ENCODE measurements at regions not wholly inside any gene's neighbourhood (a gene's known extent, or its start where the extent isn't known, plus 50 kb on each side); places are given as distances from the start of the nearest gene placed in this dataset.

DNA sequence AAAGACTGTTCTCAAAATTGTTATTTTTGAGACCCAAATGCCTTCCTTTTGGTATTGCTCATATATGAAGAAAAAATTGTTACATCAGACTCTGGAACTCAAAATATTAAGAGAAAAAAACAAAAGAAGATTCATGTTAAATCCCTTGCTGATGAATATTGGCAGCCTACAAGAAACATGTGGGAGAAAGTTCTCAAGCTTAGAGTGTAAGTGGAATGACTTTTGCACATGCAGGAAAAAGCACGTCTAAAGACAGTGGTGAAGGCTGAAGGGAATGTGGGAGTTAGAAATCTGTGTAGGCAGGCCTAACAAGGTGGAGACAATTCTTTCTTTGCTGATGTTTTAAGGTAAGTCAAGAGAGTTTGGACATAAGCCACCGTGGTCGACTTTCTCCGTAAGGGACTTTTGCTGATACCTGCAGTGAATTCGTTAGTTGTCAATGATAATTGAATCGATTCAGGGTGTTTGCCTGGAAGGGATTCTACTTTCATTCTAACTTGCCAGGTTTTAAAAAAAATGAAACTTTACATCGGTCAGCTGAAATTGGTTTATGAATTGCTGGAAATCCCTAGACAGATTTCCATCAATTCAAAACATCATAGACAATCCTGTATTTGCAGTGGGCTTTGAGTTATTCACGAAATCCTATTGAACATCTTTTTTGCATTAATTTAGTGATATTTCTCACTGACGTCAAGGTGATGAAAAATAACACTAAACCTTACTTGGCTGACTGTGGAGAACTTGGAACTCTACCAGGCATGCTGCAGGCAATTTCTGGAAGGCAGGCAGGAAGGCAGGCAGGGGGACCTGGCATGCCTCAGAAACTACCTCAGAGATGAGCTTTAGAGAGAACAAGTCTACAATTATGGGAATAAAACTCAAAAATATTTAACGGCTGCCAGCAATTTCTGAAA, 359.1 kb upstream of the ADAMTSL1 start:
- DNase-seq (ENCODE audit: insufficient read length, low spot score) (no peak), FAIRE-seq (no peak)
- TF ChIP-seq TAF1 (IDR thresholded peaks at IDR 0.05; ENCODE audit: low read depth, low read length) = no peak
- no peak for TF ChIP-seq POU2F2 (IDR thresholded peaks at IDR 0.05; ENCODE audit: low read depth, low read length)
- TF ChIP-seq PAX5 (IDR thresholded peaks at IDR 0.05; ENCODE audit: insufficient read depth, low read length, severe bottlenecking) = no peak
- TF ChIP-seq POLR2AphosphoS5 (IDR thresholded peaks at IDR 0.05; ENCODE audit: low read depth, low read length) = no peak
- no peak for TF ChIP-seq POLR2A (IDR thresholded peaks at IDR 0.05; ENCODE audit: low read depth, low read length)
- TF ChIP-seq SPI1 (IDR thresholded peaks at IDR 0.05; ENCODE audit: low read depth, low read length) = no peak

DNA sequence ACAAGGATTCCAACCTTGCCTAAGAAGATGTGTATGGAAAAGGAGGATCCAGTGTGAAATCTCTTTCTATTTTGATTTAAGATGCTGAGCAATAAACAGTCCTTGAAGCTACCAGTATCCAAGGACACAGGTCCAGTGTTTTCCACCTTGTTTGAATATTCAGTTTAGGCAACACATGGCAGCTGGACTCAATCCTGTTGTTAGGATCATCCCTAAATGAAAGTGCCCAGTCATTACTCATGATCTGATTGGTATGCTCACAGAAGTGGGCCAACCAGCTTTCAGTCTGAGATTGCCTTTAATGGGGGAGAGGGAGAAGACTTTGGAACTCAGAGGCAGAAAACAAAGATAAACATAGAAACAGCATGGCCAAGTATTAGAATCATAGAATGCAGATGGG, 355.7 kb upstream of the ADAMTSL1 start:
- FAIRE-seq (no peak), DNase-seq (ENCODE audit: insufficient read length, low spot score) (no peak)
- TF ChIP-seq POLR2AphosphoS5 (IDR thresholded peaks at IDR 0.05; ENCODE audit: low read depth, low read length) = no peak
- TF ChIP-seq POU2F2 (IDR thresholded peaks at IDR 0.05; ENCODE audit: low read depth, low read length) = no peak
- no peak for TF ChIP-seq POLR2A (IDR thresholded peaks at IDR 0.05; ENCODE audit: low read depth, low read length)
- TF ChIP-seq PAX5 (IDR thresholded peaks at IDR 0.05; ENCODE audit: insufficient read depth, low read length, severe bottlenecking) = no peak
- TF ChIP-seq SPI1 (IDR thresholded peaks at IDR 0.05; ENCODE audit: low read depth, low read length) = no peak
- no peak for TF ChIP-seq TAF1 (IDR thresholded peaks at IDR 0.05; ENCODE audit: low read depth, low read length)

DNA sequence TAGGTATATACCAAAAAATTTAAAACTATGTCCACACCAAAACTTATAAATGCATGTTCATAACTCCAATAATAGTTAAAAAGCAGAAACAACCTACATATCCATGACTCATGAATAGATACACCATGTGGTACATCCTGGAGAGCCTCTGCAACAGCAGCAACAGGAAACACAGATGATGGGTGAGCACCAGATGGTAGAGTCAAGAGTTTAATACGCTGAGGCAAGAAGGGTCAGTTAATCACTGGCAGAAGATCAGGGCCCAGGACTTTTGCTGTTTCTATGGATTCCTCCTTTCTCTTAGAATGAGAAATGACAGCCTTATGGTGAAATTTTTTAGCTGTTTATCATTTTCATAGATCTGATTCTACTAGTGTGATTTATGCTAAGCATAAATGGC, 351.8 kb upstream of the ADAMTSL1 start:
- DNase-seq (ENCODE audit: insufficient read length, low spot score) (no peak), FAIRE-seq (no peak)
- TF ChIP-seq PAX5 (IDR thresholded peaks at IDR 0.05; ENCODE audit: insufficient read depth, low read length, severe bottlenecking) (no peak), SPI1 (IDR thresholded peaks at IDR 0.05; ENCODE audit: low read depth, low read length) (no peak), TAF1 (IDR thresholded peaks at IDR 0.05; ENCODE audit: low read depth, low read length) (no peak)

DNA sequence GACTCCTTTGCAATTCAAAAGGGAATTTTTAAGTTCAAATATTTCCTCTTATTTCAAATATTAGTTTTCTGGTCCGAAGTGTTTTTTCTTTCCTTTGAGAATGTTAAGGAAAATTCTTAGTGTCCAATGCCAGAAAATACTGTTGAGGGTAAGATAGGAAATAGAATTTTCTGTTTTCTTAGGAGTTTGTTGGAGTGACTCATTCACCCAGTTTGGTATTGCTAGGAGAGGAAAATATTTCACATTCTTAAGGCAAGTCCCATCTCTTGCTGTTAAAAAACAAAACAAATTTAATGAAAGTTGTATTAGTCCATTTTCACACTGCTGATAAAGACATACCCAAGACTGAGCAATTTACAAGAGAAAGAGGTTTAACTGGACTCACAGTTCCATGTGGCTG, 349.2 kb upstream of the ADAMTSL1 start:
- DNase-seq (ENCODE audit: insufficient read length, low spot score) (no peak), FAIRE-seq (no peak)
- no peak for TF ChIP-seq SPI1 (IDR thresholded peaks at IDR 0.05; ENCODE audit: low read depth, low read length)
- no peak for TF ChIP-seq POLR2AphosphoS5 (IDR thresholded peaks at IDR 0.05; ENCODE audit: low read depth, low read length)
- TF ChIP-seq TAF1 (IDR thresholded peaks at IDR 0.05; ENCODE audit: low read depth, low read length) = no peak
- TF ChIP-seq POLR2A (IDR thresholded peaks at IDR 0.05; ENCODE audit: low read depth, low read length) = no peak
- no peak for TF ChIP-seq POU2F2 (IDR thresholded peaks at IDR 0.05; ENCODE audit: low read depth, low read length)
- TF ChIP-seq PAX5 (IDR thresholded peaks at IDR 0.05; ENCODE audit: insufficient read depth, low read length, severe bottlenecking) = no peak

DNA sequence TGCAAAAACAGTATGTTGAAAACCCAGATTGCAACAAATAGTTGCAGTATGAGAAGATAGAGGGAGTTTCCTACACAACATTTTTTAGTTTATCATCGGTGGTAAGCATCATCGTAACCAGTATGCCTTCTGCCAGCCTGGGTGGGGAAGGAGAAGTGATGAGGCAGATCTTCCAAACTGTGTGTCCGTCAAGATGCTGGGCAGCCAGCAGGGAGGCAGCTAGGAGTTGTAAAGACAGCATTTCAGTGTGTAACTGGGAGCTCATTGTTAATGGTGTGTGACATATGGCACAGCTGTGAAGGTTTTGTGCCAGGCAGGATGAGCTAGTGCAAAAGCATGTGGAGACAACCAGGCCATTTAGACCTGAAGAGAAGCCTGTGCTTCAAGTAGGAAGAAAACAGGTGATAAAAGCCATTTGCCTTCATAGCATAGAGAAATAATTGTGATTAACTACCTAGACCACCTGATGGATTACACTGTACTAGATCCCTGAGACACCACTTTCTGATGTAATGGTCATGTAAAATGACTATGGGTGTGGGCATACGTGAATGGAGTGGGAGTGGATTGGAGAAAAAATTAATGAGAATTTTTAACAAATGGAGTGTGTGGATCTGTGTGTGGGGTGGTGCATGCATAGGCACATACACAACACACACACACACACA, 347.0 kb upstream of the ADAMTSL1 start:
- TF ChIP-seq SPI1 (IDR thresholded peaks at IDR 0.05; ENCODE audit: low read depth, low read length) (no peak), POLR2AphosphoS5 (IDR thresholded peaks at IDR 0.05; ENCODE audit: low read depth, low read length) (no peak), PAX5 (IDR thresholded peaks at IDR 0.05; ENCODE audit: insufficient read depth, low read length, severe bottlenecking) (no peak), TAF1 (IDR thresholded peaks at IDR 0.05; ENCODE audit: low read depth, low read length) (no peak), POLR2A (IDR thresholded peaks at IDR 0.05; ENCODE audit: low read depth, low read length) (no peak), POU2F2 (IDR thresholded peaks at IDR 0.05; ENCODE audit: low read depth, low read length) (no peak)
- no peak for DNase-seq (ENCODE audit: insufficient read length, low spot score)
- no peak for FAIRE-seq

DNA sequence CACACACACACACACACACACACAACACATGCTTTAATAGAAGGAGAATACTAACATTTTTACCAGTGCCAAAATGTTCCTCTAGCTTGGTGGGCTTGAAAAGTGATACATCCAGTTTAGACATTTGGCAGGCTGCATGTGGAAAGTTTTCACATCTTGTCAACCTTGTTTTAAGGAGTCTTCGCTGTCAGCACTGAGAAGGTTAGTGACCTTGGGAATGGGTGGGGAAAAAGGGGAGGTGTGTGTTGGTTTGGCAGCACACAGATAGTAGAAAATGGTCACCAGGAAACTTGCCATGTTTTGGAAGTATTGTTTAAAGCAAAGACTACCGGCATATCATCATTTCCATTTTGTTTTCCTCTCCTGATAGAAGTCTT, 346.5 kb upstream of the ADAMTSL1 start:
- no peak for DNase-seq (ENCODE audit: insufficient read length, low spot score)
- no peak for TF ChIP-seq POU2F2 (IDR thresholded peaks at IDR 0.05; ENCODE audit: low read depth, low read length)
- no peak for TF ChIP-seq SPI1 (IDR thresholded peaks at IDR 0.05; ENCODE audit: low read depth, low read length)
- no peak for TF ChIP-seq PAX5 (IDR thresholded peaks at IDR 0.05; ENCODE audit: insufficient read depth, low read length, severe bottlenecking)
- TF ChIP-seq POLR2AphosphoS5 (IDR thresholded peaks at IDR 0.05; ENCODE audit: low read depth, low read length) = no peak
- TF ChIP-seq POLR2A (IDR thresholded peaks at IDR 0.05; ENCODE audit: low read depth, low read length) = no peak
- TF ChIP-seq TAF1 (IDR thresholded peaks at IDR 0.05; ENCODE audit: low read depth, low read length) = no peak
- no peak for FAIRE-seq

DNA sequence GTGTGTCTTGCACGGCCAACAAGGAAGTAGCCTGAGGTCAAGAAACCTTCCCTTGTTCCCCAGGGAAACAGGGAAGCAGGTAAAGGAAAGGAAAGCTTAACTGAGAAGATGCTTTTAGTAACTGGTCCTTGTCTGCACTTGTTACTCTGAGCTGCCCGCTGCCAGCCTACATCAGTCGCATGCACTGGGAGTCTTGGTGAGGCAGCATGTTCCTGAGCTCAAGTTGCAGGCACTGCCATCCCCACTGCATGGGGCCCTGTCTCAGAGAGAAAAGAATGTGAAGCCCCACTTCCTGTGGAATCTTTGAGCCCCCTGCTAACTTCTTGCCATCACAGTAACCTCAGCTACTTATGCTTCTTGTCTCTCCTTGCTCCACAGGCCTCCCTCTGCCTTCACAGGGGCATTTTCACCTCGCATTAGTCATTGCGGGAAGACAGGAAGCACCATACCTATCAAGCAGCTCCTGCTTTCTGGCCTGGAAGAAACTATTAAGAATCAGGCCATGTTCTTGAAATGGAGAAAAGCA, 344.1 kb upstream of the ADAMTSL1 start:
- TF ChIP-seq SPI1 (IDR thresholded peaks at IDR 0.05; ENCODE audit: low read depth, low read length) (no peak), POU2F2 (IDR thresholded peaks at IDR 0.05; ENCODE audit: low read depth, low read length) (no peak), POLR2A (IDR thresholded peaks at IDR 0.05; ENCODE audit: low read depth, low read length) (no peak), POLR2AphosphoS5 (IDR thresholded peaks at IDR 0.05; ENCODE audit: low read depth, low read length) (no peak), PAX5 (IDR thresholded peaks at IDR 0.05; ENCODE audit: insufficient read depth, low read length, severe bottlenecking) (no peak), TAF1 (IDR thresholded peaks at IDR 0.05; ENCODE audit: low read depth, low read length) (no peak)
- FAIRE-seq (no peak), DNase-seq (ENCODE audit: insufficient read length, low spot score) (no peak)

DNA sequence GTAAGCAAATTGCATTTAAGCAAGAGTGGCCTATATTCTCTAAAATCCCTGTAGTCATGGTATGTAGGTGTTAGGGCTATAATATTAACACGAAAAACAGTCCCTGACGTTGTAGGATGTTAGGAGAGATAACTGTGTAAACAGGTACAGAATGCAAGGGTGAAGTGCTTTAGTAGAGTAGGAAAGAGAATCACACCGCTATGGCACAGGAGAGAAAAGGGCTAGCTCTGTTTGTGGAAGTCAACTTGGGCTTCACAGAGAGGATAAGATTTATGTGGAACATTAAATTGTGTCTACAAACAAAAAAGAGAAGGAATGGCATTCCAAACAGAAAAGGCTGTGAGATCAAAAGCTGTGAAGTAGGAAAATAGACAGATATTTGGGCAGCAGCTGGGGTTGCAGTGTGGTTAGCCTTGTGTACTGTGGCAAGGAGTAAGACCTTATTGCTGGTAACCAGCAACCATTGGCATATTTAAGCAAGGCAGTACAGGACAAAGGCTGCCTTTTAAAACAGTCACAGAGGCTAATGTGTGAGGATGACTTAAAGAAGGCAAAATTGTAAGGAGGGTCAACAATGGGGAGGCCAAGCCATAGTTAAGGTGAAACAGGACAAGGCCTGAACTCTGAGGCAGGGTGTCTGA, 337.5 kb upstream of the ADAMTSL1 start:
- DNase-seq (ENCODE audit: insufficient read length, low spot score) = no peak
- FAIRE-seq = no peak
- TF ChIP-seq POLR2AphosphoS5 (IDR thresholded peaks at IDR 0.05; ENCODE audit: low read depth, low read length) = no peak
- TF ChIP-seq PAX5 (IDR thresholded peaks at IDR 0.05; ENCODE audit: insufficient read depth, low read length, severe bottlenecking) = no peak
- TF ChIP-seq POLR2A (IDR thresholded peaks at IDR 0.05; ENCODE audit: low read depth, low read length) = no peak
- TF ChIP-seq SPI1 (IDR thresholded peaks at IDR 0.05; ENCODE audit: low read depth, low read length) = no peak
- no peak for TF ChIP-seq TAF1 (IDR thresholded peaks at IDR 0.05; ENCODE audit: low read depth, low read length)
- no peak for TF ChIP-seq POU2F2 (IDR thresholded peaks at IDR 0.05; ENCODE audit: low read depth, low read length)

DNA sequence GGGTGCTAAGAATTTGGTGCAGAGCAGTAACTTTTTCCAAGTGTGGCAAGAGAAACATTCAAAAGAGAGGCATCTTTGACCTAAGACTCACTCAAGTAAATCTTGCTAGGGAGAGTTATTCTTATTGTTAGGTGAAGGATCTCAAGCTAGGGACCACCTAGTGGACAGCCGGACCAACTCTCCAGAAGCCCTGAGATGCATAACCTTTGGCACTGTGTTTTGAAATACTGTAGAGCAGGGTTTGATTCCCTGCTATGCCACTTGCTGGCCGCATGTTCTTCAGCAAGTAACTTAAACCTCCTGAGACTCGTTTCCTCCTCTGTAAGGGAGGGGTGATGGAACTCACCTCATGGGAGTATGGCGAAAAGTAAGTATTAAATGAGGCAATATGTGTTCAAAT, 336.1 kb upstream of the ADAMTSL1 start:
- TF ChIP-seq TAF1 (IDR thresholded peaks at IDR 0.05; ENCODE audit: low read depth, low read length) (no peak), POLR2A (IDR thresholded peaks at IDR 0.05; ENCODE audit: low read depth, low read length) (no peak), SPI1 (IDR thresholded peaks at IDR 0.05; ENCODE audit: low read depth, low read length) (no peak), POU2F2 (IDR thresholded peaks at IDR 0.05; ENCODE audit: low read depth, low read length) (no peak)
- no peak for DNase-seq (ENCODE audit: insufficient read length, low spot score)
- FAIRE-seq = no peak
